ENCODE measurements at regions not wholly inside any gene's neighbourhood (a gene's known extent, or its start where the extent isn't known, plus 50 kb on each side); places are given as distances from the start of the nearest gene placed in this dataset.

GRCh38 chr3:117631781-117632180 is 922.2 kb downstream of the TUSC7 start:
- DNase-seq: no peak

- DNase-seq: no peak
These were observed 922.6 kb downstream of the TUSC7 start for GRCh38 chr3:117632191-117632590.

DNA sequence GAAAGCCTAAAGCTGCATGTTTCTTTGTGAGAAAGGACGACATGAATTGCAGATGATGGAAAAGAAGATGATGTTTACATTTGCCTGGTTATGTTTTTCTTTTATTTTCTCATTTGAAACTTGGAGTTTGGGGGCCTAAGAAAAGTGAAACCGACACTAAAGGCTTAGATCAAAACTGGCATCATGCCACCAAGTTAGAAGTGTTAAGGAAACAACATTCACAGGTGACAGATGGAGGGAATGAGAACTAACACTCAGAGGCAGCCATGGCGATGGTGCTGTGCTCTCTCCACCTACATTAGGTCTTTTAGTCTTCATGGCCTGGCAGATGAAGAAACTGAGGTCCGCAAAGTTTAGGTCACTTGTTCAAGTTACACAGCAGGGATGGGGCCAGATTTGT is 923.6 kb downstream of the TUSC7 start:
- DNase-seq: peak; percentile 91

- no peak for DNase-seq
These were observed 928.1 kb downstream of the TUSC7 start for GRCh38 chr3:117637666-117638065.

- DNase-seq: no peak
These were observed 934.6 kb downstream of the TUSC7 start for GRCh38 chr3:117644203-117644602.

DNA sequence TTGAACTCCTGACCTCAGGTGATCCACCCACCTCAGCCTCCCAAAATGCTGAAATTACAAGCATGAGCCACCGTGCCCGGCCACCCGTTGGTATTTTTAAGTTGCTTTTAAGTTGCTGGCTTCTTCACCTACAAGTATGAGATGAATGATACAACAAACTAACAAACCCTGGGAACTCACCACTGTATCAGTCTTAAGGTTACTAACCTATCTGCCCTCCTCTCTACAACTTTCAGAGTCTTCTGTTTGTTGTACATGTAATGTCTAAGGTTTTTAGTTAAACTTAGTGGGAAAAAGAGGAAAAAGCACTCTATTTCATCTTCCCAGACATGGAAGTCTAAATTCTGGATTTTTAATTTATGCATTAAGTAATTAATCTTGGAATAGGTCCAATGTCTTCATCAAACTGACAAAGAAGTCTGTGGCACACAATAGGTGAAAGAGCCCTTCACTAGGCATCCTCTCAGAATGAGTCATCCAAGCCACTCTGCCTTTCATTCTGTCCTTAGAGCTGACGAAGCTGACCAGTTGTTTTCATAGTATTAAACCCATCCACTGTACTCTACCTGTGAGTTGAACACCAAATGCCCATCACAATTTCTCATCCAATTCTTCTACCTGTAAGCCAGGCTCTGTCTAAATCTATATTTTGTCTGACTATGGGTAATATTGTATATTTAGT is 936.1 kb downstream of the TUSC7 start:
- DNase-seq: no peak

DNA sequence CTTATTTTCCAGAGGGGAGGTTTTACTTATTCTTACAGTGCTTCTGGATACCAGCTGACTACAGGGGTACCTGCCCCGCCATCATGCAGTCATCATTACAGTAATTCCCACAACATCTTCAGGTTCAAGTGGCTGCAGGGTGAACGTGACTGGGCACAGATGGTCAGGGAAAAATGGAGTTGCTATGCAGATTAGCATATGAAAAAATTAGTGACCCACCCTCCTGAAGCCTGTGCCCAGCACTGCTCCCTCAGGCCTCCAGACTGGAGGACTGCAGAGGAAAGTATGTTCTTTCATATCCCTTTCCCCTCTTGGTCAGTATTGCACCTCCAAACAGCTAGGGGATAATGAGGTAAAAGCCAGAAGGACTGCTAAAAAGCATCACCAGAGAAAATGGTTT is 937.9 kb downstream of the TUSC7 start:
- DNase-seq: no peak

DNA sequence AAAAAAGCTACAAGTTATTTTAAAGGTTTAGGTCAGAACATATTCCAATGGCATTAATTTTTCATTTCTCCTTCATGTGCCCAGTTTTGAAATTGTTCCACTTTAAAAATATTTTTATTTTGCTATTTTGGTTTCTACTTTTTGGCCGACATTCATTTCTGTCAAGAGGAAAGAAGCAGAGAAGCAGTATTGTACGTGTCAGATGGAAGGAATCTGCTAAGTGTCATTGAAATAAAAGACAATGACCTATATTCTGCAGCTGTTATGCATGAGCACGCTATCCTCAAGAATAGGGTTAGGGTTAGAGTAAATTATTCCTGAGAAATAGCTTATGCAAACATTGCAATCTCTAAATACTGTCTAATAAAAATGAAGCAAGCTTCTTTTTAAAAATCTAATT is 941.7 kb downstream of the TUSC7 start:
- no peak for DNase-seq

DNA sequence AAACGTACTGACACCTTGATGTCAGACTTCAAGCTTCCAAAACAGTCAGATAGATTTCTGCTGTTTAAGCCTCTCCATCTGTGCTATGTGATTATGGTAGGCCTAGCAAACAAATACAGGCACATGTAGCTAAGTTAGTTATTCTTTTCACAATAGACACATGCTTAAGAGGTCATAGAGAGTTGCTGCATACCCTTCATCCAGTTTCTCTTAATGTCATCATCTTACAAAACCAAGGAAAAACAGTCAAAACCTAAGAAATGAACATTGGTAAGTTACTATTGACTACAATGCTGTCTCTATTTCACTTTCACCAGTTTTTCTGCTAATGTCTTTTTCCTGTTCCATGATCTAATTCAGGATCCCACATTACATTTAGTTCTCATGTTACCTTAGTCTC is 946.8 kb downstream of the TUSC7 start:
- DNase-seq: no peak

DNA sequence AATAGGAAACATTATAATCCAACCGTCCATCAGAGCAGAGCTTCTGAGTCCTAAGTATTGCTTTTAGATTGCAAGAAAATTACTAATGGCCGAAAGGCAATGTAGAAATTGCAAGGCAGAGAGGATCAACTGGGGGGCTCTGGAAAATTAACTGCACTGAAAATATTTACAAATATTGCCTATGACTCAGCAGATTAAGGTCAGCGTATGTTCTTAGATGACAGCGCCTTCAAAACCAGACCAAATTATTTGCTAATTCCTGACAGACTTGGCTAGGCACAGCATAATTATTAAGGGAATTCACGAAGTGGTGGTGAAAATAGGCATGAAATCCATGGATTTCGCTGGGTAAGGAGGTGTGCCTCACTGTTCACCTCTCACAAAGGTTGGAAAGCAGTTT is 947.7 kb downstream of the TUSC7 start:
- DNase-seq: no peak

DNA sequence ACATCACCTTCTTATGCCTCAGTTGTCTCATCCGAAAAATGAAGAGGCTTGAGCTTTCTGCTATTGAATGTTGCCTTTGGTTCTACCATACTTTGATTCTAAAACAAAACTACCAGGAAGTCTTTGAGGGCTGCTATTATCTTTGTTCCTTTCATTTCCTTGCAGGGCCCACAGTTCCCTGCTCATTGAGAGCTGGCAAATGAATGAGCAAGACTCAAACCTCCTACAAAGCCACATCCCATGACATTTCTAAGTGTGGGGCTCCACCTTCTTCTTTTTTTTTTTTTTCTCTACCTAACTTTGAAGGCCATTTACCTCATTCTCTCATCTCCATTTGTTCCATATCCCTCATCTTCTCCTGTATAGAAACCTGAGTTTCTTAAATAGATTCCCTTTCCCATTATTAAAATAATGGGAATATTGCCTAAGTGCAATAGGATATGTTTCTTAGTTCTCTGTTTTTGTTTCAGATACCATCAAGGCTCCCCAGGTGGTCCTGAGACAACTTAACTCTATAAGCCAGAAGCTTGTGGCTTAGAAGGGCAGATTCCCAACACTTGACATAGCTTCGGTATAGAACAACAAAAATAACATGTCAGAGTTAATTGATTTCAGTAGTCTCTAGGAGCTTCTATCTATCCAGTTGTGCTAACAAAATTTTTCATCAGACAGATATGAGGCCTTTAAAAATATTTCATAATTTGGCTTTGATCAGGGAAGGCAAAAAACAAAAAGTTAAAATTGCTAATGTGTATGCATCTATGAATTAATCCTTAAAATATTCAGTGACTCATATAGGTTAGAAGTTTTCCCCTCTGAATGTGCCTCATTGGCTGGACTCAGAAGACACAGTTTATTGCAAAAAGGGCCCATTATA is 951.6 kb downstream of the TUSC7 start:
- no peak for DNase-seq

GRCh38 chr3:117661818-117662095 is 952.2 kb downstream of the TUSC7 start:
- DNase-seq: no peak

DNA sequence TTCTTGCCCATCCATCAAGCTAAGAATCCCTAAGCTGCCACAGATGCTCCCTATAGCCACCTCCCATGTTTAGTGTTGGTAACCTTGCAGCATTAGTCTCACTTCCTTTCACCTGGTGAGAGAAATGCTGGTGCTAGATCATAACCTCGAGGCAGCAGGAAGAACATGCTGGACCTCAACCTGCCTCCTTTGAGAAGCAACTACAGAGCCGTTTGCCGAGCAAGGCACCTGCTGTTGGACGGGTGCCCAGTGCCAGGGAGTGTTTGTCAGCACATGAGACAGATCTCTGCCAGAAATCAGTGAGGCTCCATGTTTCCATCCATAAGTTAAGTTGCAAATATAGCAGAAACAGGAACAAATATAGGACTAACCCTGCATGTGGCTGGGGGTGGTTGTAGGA is 955.7 kb downstream of the TUSC7 start:
- DNase-seq: peak; percentile 98

DNA sequence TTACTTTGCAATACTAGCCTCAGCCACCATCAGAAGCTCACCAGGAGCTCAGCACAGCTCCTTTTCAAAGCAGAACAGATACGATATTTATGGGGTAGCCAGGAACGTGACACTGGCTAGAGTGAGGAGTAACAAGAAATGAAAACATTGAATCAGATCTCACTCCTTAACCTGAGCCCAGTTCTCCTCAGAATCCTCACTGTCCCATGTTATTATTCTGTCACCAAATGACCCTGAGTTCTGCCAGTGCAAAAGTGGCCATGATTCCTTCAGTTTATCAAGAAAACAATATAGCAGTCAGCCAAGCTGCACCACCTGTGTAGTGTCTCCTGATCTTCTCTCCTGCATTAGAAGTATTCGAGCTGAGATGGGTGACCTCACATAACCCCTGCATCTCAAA is 956.7 kb downstream of the TUSC7 start:
- DNase-seq: peak; percentile 33

- DNase-seq: no peak
These were observed 957.2 kb downstream of the TUSC7 start for GRCh38 chr3:117666812-117667211.

GRCh38 chr3:117669774-117670173 is 960.2 kb downstream of the TUSC7 start:
- no peak for DNase-seq

- DNase-seq: no peak
These were observed 962.2 kb downstream of the TUSC7 start for GRCh38 chr3:117671722-117672318.

DNA sequence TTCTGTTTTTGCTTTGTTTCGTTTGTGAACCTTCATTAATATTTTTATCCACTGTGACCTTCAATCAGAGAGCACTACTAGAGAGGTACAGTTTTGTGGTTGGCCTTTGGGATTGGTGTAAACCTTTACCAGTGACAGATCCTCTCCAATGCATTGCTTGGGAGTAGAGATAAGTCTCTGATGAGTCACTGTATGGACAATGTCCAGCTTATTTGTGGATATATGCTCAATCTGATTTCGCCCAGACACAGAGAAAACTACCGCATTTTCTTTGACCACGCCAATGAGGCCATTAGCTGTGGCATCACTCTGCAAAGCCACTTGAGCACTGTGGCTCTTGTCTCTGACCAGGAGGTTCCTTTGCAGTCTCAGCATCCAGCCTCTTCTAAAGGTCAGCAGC is 964.7 kb downstream of the TUSC7 start:
- DNase-seq: no peak

DNA sequence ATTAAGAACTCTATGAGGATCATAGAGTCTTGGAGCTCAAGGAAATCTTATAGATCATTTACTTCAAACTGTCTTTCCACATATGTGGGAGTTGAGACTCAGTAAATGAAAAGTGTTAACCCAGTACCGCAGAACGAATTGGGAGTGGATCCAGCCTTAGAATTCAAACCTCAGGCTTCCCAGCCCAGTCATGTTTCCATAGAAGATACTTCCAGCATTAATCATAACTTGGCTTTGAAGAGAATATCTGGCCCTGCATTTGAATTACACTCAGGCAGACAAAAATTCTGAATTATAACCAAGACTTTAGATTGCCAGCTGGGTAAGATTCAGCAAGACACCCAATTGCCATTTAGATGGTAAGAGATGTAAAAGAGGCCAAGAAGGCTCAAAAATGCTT is 972.0 kb downstream of the TUSC7 start:
- DNase-seq: no peak

DNA sequence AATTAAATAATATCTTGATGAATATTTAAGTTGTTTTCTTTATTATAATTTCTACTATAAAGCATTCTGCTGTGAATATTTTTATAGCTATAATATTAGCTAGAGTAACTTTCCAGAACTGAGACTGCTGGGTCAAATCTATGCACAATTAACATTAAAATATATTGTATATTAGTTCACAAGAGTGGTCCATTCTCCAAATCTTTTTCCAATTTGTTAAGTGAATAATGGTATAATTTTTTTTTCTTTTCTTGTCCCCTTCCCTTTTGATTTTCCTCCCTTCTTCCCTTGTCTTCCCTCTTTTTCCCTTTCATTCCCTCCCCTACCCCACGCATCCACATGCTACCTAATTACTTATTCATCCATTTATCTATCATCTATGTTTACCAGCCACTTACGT is 977.5 kb downstream of the TUSC7 start:
- DNase-seq: no peak

DNA sequence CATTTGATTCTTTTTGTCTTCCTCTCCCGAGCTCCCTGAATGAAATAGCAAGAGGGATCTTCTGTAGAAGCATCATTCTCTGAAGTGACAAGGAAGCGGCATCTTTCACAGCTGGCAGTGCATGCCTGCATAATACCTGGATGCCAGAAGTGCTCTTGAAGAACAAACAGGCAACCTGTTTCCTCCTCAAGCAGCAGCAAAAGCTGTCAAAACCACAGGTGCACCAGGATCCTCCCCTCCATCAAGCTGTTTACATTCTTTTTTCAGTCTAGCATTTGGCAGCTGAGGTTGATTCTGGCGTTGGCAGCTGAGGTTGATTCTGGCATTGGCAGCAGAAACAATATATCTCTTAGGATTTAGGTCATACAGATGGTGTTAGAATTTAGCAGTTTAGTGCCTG is 979.0 kb downstream of the TUSC7 start:
- DNase-seq: peak; percentile 85

DNA sequence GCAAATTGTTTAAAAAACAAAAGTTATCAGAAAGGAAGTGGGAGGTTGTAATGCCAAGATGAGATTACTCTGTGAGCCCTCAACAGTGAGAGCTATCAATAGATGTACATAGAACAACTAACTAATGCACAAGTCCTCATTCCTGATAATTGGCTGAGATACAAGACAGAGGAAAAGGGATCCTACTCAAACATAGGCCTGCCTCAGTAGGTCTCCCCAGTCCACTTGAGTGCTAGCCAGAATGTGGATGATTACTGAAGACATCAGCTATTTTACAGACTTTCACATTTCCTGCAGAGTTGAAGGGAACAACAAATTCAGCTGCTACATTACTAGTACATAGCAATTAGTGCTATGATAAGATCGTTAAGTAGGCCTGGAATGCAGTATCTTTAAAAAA is 981.9 kb downstream of the TUSC7 start:
- DNase-seq: no peak

GRCh38 chr3:117692416-117692995 is 982.9 kb downstream of the TUSC7 start:
- DNase-seq: no peak

GRCh38 chr3:117695321-117695720 is 985.7 kb downstream of the TUSC7 start:
- DNase-seq: no peak
